ENCODE measurements at regions not wholly inside any gene's neighbourhood (a gene's known extent, or its start where the extent isn't known, plus 50 kb on each side); places are given as distances from the start of the nearest gene placed in this dataset.

- TF ChIP-seq ZNF274 (IDR thresholded peaks at IDR 0.05; ENCODE audit: low read depth, low read length) = no peak
- TF ChIP-seq SUZ12 (IDR thresholded peaks at IDR 0.05; ENCODE audit: extremely low read depth, insufficient read depth, insufficient read length) = no peak
These were observed 205.7 kb downstream of the FAT4 start for GRCh38 chr4:125520258-125520990.
